Gastrocnemius medialis (tissue), 4 donors: ENCODE measurements at regions not wholly inside any gene's neighbourhood (a gene's known extent, or its start where the extent isn't known, plus 50 kb on each side); places are given as distances from the start of the nearest gene placed in this dataset.

ENCODE experiments used
- ATAC-seq, 2 donors: fragments of 150-250 bp; one replicate each; pipeline ENCODE4 v1.9.1; 2016
- DNase-seq, 2 donors: peaks; one replicate each; pipeline ENCODE4 v3.0.0-alpha.2; 2019
- H3K27ac ChIP-seq, 4 donors: fragments of 200-600 bp; sonication (generic); 1 replicate in 1 of 4; 2 replicates in 3 of 4; pipeline ENCODE4 v1.5.1; 2016 to 2018; ENCODE audit warnings: mild to moderate bottlenecking in 2 of 4, moderate library complexity in 1 of 4
- H3K27me3 ChIP-seq, 3 donors: fragments of 200-600 bp; sonication (generic) in 2 of 3; 1 replicate in 1 of 3; 2 replicates in 2 of 3; pipeline versions ENCODE4 v1.5.1 to v1.6.0; 2016 to 2019; ENCODE audit warnings: mild to moderate bottlenecking in 1 of 3, moderate library complexity in 1 of 3
- H3K36me3 ChIP-seq, 2 donors: fragments of 200-600 bp; sonication (generic) in 1 of 2; one replicate each; pipeline ENCODE4 v1.5.1; 2017 to 2018
- H3K4me1 ChIP-seq, 2 donors: fragments of 200-600 bp; sonication (generic) in 1 of 2; one replicate each; pipeline ENCODE4 v1.5.1; 2016 to 2017; ENCODE audit warnings: mild to moderate bottlenecking in 2 of 2
- H3K4me3 ChIP-seq, 4 donors: fragments of 200-600 bp; sonication (generic) in 3 of 4; 1 replicate in 1 of 4; 2 replicates in 3 of 4; pipeline ENCODE4 v1.5.1; 2016 to 2019; ENCODE audit warnings: mild to moderate bottlenecking in 2 of 4
- H3K9me3 ChIP-seq, 3 donors: fragments of 200-600 bp; sonication (generic) in 2 of 3; 1 replicate in 1 of 3; 2 replicates in 2 of 3; pipeline ENCODE4 v1.5.1; 2016 to 2019
- POLR2A ChIP-seq, 2 donors: fragments of 450-650 bp; IDR thresholded peaks; one replicate each; pipeline ENCODE4 v1.6.1; 2017; ENCODE audit warnings: antibody characterized with exemption in 2 of 2, mild to moderate bottlenecking in 2 of 2, moderate library complexity in 2 of 2
- in situ Hi-C, 4 donors: fragments of 200-750 bp; cut with MboI; loops; one replicate each; pipeline versions ENCODE4 v1.15.0 to v1.8.0; 2017; ENCODE audit warnings: low sequenced_read_pairs in 4 of 4
- intact Hi-C: fragments of 100-400 bp; cut with DNase I; formaldehyde crosslinking; loops from one replicate; pipeline ENCODE4 v1.15.1; 2023; ENCODE audit warnings: low total_unique reads
- TF ChIP-seq, protein P1 (sequence below), 5 experiments: fragments of 450-650 bp in 3 of 5; fragments of 200-600 bp in 2 of 5; sonication (generic) in 2 of 5; IDR thresholded peaks in 4 of 5; conservative IDR thresholded peaks in 1 of 5; 1 replicate in 4 of 5; 2 replicates in 1 of 5; pipeline ENCODE4 v1.5.1; 2016 to 2019; ENCODE audit warnings: antibody characterized with exemption in 5 of 5, mild to moderate bottlenecking in 3 of 5, moderate library complexity in 3 of 5

DNA sequence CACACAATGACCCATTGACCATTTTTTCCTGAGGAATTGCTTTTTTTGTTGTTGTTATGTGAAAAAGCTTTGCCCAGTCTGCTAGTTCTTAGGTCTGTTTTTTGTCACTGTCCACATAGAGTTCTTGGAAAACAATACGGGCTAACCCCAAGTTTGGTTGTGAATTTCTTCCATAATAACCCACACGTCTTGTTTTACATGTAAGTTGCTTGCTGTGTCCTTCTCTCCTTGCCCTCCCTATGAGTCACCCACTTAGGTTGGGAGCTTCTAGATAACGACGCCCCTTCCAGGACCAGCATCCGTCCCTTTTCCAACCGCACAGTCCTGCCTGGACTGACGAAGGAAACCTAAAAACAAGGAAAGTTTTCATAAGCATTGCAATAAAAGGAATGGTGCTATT, 175.3 kb upstream of the HS3ST3A1 start:
- in situ Hi-C loops: no loop called here
- H3K27ac ChIP-seq: no peak overlapping the region
- H3K4me1 ChIP-seq: no peaks in the 10 kb centered on the region
- H3K4me3 ChIP-seq: no peak overlapping the region
- intact Hi-C loops: loop anchor here (10.0 kb wide), 2 partner anchors 52 to 428 kb away; no protein-coding TSS in a partner anchor
- ATAC-seq (no peak), DNase-seq (no peak)
- TF ChIP-seq POLR2A (IDR thresholded peaks at IDR 0.05): no peak
- TF ChIP-seq, protein P1, sequence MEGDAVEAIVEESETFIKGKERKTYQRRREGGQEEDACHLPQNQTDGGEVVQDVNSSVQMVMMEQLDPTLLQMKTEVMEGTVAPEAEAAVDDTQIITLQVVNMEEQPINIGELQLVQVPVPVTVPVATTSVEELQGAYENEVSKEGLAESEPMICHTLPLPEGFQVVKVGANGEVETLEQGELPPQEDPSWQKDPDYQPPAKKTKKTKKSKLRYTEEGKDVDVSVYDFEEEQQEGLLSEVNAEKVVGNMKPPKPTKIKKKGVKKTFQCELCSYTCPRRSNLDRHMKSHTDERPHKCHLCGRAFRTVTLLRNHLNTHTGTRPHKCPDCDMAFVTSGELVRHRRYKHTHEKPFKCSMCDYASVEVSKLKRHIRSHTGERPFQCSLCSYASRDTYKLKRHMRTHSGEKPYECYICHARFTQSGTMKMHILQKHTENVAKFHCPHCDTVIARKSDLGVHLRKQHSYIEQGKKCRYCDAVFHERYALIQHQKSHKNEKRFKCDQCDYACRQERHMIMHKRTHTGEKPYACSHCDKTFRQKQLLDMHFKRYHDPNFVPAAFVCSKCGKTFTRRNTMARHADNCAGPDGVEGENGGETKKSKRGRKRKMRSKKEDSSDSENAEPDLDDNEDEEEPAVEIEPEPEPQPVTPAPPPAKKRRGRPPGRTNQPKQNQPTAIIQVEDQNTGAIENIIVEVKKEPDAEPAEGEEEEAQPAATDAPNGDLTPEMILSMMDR (IDR thresholded peaks at IDR 0.05 in 4 of 5, conservative IDR thresholded peaks at IDR 0.05 in 1 of 5): no peak
- no peaks in the 10 kb centered on the region for H3K9me3 ChIP-seq
- no peaks in the 10 kb centered on the region for H3K27me3 ChIP-seq
- H3K36me3 ChIP-seq: no peaks in the 10 kb centered on the region

- no peak overlapping the region for H3K4me3 ChIP-seq
- intact Hi-C loops: no loop called here
- ATAC-seq: no peak
These were observed 182.8 kb upstream of the HS3ST3A1 start for GRCh38 chr17:13784434-13785095.

GRCh38 chr17:13785981-13786598, 184.4 kb upstream of the HS3ST3A1 start:
- no peak overlapping the region for H3K27ac ChIP-seq
- intact Hi-C loops: no loop called here
- DNase-seq: no peak
- no peaks in the 10 kb centered on the region for H3K4me1 ChIP-seq
- no peaks in the 10 kb centered on the region for H3K36me3 ChIP-seq
- no peaks in the 10 kb centered on the region for H3K9me3 ChIP-seq
- in situ Hi-C loops: no loop called here
- TF ChIP-seq POLR2A (IDR thresholded peaks at IDR 0.05): no peak
- TF ChIP-seq, protein P1 (IDR thresholded peaks at IDR 0.05 in 4 of 5, conservative IDR thresholded peaks at IDR 0.05 in 1 of 5): no peak
- no peak overlapping the region for H3K4me3 ChIP-seq
- H3K27me3 ChIP-seq: no peaks in the 10 kb centered on the region
- ATAC-seq: no peak

More at GRCh38 chr17:13784434-13785095, 182.8 kb upstream of the HS3ST3A1 start:
- H3K27me3 ChIP-seq: no peaks in the 10 kb centered on the region
- no peak overlapping the region for H3K27ac ChIP-seq
- no peak for DNase-seq
- TF ChIP-seq POLR2A (IDR thresholded peaks at IDR 0.05): no peak
- TF ChIP-seq, protein P1 (IDR thresholded peaks at IDR 0.05 in 4 of 5, conservative IDR thresholded peaks at IDR 0.05 in 1 of 5): no peak
- H3K36me3 ChIP-seq: no peaks in the 10 kb centered on the region
- H3K9me3 ChIP-seq: no peaks in the 10 kb centered on the region
- H3K4me1 ChIP-seq: no peaks in the 10 kb centered on the region
- in situ Hi-C loops: no loop called here

- no peaks in the 10 kb centered on the region for H3K9me3 ChIP-seq
- intact Hi-C loops (no loop called here), in situ Hi-C loops (no loop called here)
- ATAC-seq: no peak
- no peaks in the 10 kb centered on the region for H3K27me3 ChIP-seq
- DNase-seq: no peak
- TF ChIP-seq, protein P1 (IDR thresholded peaks at IDR 0.05 in 4 of 5, conservative IDR thresholded peaks at IDR 0.05 in 1 of 5): no peak
- TF ChIP-seq POLR2A (IDR thresholded peaks at IDR 0.05): no peak
- no peak overlapping the region for H3K4me3 ChIP-seq
- no peaks in the 10 kb centered on the region for H3K4me1 ChIP-seq
- H3K36me3 ChIP-seq: no peaks in the 10 kb centered on the region
- no peak overlapping the region for H3K27ac ChIP-seq
These were observed 185.9 kb upstream of the HS3ST3A1 start for GRCh38 chr17:13787636-13788035.
